Progenitor cell of endocrine pancreas (in vitro differentiated cells): ENCODE measurements at regions not wholly inside any gene's neighbourhood (a gene's known extent, or its start where the extent isn't known, plus 50 kb on each side); places are given as distances from the start of the nearest gene placed in this dataset.

Experiments used
- DNase-seq: peaks from one replicate; pipeline ENCODE4 v3.0.0; 2021; ENCODE audit warnings: low spot score; ENCODE audit not compliant: unreplicated experiment
- H3K27ac Mint-ChIP-seq: 2 replicates; pipeline ENCODE4 v1.8.0; 2021; ENCODE audit warnings: mild to moderate bottlenecking, moderate library complexity, mixed read lengths
- H3K27me3 Mint-ChIP-seq: 2 replicates; pipeline ENCODE4 v1.8.0; 2021; ENCODE audit warnings: mixed read lengths
- H3K36me3 Mint-ChIP-seq: 2 replicates; pipeline ENCODE4 v1.8.0; 2022; ENCODE audit warnings: mixed read lengths; ENCODE audit not compliant: insufficient read depth
- H3K4me1 Mint-ChIP-seq: 2 replicates; pipeline ENCODE4 v1.8.0; 2021; ENCODE audit warnings: low read depth, mixed read lengths
- H3K4me3 Mint-ChIP-seq: 2 replicates; pipeline ENCODE4 v1.8.0; 2021; ENCODE audit warnings: low read depth, mild to moderate bottlenecking, moderate library complexity, mixed read lengths
- H3K9me3 Mint-ChIP-seq: 2 replicates; pipeline ENCODE4 v1.8.0; 2021; ENCODE audit warnings: low read depth, mixed read lengths
- TF ChIP-seq, protein P1 (sequence below): fragments of 200-600 bp; sonication (generic); IDR thresholded peaks from one replicate; pipeline ENCODE4 v1.5.0; 2021; ENCODE audit warnings: antibody characterized with exemption, mild to moderate bottlenecking; ENCODE audit not compliant: unreplicated experiment

DNA sequence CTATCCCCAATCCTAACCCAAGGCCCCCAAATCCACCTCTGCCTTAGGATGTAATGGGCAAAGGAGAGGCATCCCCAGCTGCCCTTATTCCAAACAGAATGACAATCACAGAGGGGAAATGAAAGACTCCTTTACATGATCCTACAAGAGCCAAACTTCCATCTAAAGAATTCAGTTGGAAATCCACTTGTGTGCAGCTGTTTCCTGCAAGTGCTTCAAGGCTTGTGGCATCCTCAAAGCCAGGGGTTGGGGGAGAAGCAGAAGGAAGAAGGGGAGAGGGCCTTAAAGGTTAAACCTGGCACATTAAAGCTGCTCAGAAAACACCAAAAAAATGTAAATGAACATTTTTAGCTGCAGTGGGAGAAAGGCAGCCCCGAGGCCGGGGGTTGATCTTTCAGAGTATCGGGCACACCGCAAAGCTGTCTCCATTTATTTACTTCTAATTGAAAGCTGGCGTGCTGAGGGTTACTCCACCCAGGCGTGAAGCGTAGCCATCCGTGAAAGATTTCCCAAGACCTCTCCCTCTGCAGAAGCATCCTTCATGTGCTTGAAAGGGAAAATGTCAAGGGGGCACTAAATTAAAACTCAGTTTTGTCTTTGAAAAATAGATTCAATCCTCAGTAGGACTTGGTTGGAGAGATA, 217.8 kb downstream of the SHQ1 start:
- no peak for DNase-seq
- Mint-ChIP-seq H3K27ac (peak overlapping the region; percentile 84), H3K36me3 (no peaks in the 10 kb centered on the region), H3K4me1 (peaks cover 30% of the 10 kb centered on the region), H3K9me3 (no peaks in the 10 kb centered on the region), H3K27me3 (no peaks in the 10 kb centered on the region), H3K4me3 (no peak overlapping the region)
- TF ChIP-seq, protein P1, sequence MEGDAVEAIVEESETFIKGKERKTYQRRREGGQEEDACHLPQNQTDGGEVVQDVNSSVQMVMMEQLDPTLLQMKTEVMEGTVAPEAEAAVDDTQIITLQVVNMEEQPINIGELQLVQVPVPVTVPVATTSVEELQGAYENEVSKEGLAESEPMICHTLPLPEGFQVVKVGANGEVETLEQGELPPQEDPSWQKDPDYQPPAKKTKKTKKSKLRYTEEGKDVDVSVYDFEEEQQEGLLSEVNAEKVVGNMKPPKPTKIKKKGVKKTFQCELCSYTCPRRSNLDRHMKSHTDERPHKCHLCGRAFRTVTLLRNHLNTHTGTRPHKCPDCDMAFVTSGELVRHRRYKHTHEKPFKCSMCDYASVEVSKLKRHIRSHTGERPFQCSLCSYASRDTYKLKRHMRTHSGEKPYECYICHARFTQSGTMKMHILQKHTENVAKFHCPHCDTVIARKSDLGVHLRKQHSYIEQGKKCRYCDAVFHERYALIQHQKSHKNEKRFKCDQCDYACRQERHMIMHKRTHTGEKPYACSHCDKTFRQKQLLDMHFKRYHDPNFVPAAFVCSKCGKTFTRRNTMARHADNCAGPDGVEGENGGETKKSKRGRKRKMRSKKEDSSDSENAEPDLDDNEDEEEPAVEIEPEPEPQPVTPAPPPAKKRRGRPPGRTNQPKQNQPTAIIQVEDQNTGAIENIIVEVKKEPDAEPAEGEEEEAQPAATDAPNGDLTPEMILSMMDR = no peak

DNA sequence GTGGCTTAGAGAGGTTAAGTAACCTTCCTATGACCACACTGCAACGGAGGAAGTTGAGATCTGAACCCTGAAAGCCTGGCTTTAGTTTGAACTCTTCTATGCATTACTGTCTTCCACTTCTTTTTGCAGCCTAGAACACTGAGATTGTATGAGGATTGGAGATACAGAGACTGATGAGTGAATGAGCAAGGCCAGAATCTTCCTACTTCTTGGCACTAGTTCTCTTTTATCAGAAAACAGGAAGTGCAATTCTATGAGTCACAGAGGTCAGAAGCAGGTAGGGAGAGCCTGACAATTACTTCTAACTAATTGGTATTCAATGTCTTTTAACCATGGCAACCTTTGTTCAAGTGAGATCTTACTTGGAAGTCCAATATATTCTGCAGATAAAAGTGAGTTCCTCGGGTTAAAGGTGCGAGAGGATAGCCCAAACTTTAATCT, 219.0 kb downstream of the SHQ1 start:
- Mint-ChIP-seq H3K9me3 (no peaks in the 10 kb centered on the region), H3K36me3 (no peaks in the 10 kb centered on the region), H3K4me3 (no peak overlapping the region), H3K27ac (peak overlapping the region; percentile 67), H3K27me3 (no peaks in the 10 kb centered on the region), H3K4me1 (peaks cover 35% of the 10 kb centered on the region)
- TF ChIP-seq, protein P1 = no peak
- DNase-seq = no peak

DNA sequence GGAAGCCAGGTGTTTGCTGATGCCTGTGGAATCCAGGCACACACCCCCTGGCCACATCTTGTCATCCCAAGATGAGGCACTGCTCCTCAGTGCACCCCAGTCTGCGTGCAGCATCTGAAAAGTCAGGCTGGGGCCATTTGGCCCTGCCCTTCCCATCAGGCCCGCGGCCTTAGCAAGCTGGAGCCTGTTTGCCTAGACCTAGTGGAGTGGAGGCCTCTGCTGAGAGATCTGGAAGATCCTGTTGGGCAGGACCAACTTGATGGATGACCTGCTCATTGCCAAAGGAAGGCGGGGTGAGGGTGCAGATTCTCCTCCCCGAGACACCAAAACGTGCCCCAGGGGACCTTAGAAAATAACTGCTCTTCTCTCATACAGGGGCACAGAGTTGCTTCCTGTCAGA, 220.2 kb downstream of the SHQ1 start:
- TF ChIP-seq, protein P1 = no peak
- Mint-ChIP-seq H3K4me1 (peaks cover 35% of the 10 kb centered on the region), H3K27ac (peak overlapping the region; percentile 88), H3K4me3 (no peak overlapping the region), H3K36me3 (no peaks in the 10 kb centered on the region), H3K9me3 (no peaks in the 10 kb centered on the region), H3K27me3 (no peaks in the 10 kb centered on the region)
- DNase-seq = no peak

DNA sequence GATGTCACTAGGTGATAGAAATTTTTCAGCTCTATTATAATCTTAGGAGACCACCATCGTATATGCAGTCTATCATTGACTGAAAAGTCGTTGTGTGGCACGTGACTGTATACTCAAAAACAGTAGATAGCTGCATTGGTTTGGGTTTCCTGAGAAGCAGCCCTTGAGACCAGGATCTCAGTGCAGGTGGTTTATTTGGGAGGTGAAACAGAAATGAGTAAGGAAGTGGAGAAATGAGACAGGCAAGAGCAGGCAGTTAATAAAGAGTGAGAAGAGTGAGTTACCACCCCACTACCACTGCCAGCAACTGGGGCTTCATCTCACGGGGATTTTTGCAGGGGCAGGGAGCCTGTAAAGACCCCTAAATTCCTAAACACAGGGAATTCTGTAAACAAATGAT, 221.0 kb downstream of the SHQ1 start:
- Mint-ChIP-seq H3K4me3 (no peak overlapping the region), H3K4me1 (peaks cover 35% of the 10 kb centered on the region)

DNA sequence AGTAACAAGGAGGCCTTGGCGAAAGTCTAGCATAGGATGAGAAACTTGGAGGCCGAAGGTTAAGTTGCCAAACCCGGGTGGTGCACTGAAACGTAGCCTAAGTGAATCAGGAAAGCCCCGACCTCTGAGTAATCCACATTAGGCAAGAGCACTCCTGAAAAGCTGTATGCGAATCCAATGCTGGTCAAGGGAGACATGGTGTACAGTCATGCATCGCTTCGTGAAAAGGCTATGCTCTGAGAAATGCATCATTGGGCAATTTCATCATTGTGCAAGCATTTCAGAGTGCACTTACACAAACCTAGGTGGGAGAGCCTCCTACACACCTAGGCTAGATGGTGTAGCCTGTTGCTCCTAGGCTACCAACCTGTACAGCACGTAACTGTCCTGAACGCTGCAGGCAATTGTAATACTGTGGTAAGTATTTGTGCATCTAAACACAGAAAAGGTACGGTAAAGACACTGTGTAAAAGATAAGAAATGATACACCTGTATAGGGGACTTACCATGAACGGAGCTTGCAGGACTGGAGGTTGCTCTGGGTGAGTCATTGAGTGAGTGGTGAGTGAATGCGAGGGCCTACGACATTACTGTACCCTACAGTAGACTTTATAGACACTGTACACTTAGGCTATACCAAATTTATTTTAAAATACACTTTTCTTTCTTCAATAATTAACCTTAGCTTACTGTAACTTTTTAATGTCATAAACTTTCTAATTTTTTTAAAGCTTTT, 222.5 kb downstream of the SHQ1 start:
- H3K36me3 Mint-ChIP-seq = no peaks in the 10 kb centered on the region
- H3K4me3 Mint-ChIP-seq = no peak overlapping the region
- peaks cover 3% of the 10 kb centered on the region for H3K9me3 Mint-ChIP-seq
- TF ChIP-seq, protein P1 = no peak
- DNase-seq = no peak
- H3K4me1 Mint-ChIP-seq = peaks cover 35% of the 10 kb centered on the region
- no peak overlapping the region for H3K27ac Mint-ChIP-seq
- H3K27me3 Mint-ChIP-seq = no peaks in the 10 kb centered on the region

More for the DNA sequence above, 221.0 kb downstream of the SHQ1 start:
- Mint-ChIP-seq H3K36me3 (no peaks in the 10 kb centered on the region), H3K27ac (peak overlapping the region; percentile 88), H3K27me3 (no peaks in the 10 kb centered on the region), H3K9me3 (no peaks in the 10 kb centered on the region)
- TF ChIP-seq, protein P1 = no peak
- no peak for DNase-seq
